ENCODE measurements at regions not wholly inside any gene's neighbourhood (a gene's known extent, or its start where the extent isn't known, plus 50 kb on each side); places are given as distances from the start of the nearest gene placed in this dataset.
"Not testable (repeated sequence)": the region's sequence is repeated elsewhere in the genome, so short reads cannot be mapped to it uniquely, and the experiment has no call there.

GRCh38 chr3:198147993-198148392 lies 188.0 kb downstream of the LMLN start:
- DNase-seq (ENCODE audit: low spot score): not testable (repeated sequence)

GRCh38 chr3:198149904-198150303 lies 189.9 kb downstream of the LMLN start:
- DNase-seq (ENCODE audit: low spot score): not testable (repeated sequence)

- DNase-seq (ENCODE audit: low spot score): not testable (repeated sequence)
These were observed 191.8 kb downstream of the LMLN start for GRCh38 chr3:198151867-198152266.

- DNase-seq (ENCODE audit: low spot score): not testable (repeated sequence)
These were observed 195.8 kb downstream of the LMLN start for GRCh38 chr3:198155771-198156170.

GRCh38 chr3:198157231-198157868 lies 197.3 kb downstream of the LMLN start:
- not testable (repeated sequence) for DNase-seq (ENCODE audit: low spot score)

- DNase-seq (ENCODE audit: low spot score): not testable (repeated sequence)
These were observed 198.0 kb downstream of the LMLN start for GRCh38 chr3:198158007-198158406.

GRCh38 chr3:198167339-198168039 lies 207.5 kb downstream of the LMLN start:
- peak; percentile 31 for DNase-seq (ENCODE audit: low spot score)

- not testable (repeated sequence) for DNase-seq (ENCODE audit: low spot score)
These were observed 210.8 kb downstream of the LMLN start for GRCh38 chr3:198170781-198171180.

- not testable (repeated sequence) for DNase-seq (ENCODE audit: low spot score)
These were observed 213.1 kb downstream of the LMLN start for GRCh38 chr3:198173080-198173479.

- DNase-seq (ENCODE audit: low spot score): not testable (repeated sequence)
These were observed 214.0 kb downstream of the LMLN start for GRCh38 chr3:198173929-198174574.
